SHP77 (cell line): ENCODE measurements at regions not wholly inside any gene's neighbourhood (a gene's known extent, or its start where the extent isn't known, plus 50 kb on each side); places are given as distances from the start of the nearest gene placed in this dataset.

Experiments used
- DNase-seq, 2 experiments: peaks; one replicate each; lab custom pipeline; 2025; lab: John Stamatoyannopoulos, UW

- DNase-seq = peak; percentile 40 to 60
Observed at GRCh38 chr22:45096256-45096907, 67.3 kb upstream of the NUP50 start.

DNA sequence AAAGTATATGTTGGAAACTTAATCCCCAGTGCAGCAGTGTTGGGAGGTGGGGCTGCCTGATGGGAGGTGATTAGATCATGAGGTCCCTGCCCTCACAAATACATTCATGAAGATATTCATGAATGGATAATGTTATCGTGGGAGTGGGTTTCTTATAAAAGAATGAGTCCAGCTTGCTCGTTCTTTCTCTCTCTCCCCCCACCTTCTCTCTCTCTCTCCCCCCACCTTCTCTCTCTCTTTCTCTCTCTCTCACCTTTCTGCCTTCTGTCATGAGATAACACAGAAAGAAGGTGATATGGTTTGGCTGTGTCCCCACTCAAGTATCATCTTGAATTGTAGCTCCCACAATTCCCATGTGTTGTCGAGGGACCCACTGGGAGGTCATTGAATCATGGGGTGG is 66.7 kb upstream of the NUP50 start:
- DNase-seq = no peak

- no peak for DNase-seq
Observed at GRCh38 chr22:45098056-45098455, 65.7 kb upstream of the NUP50 start.

- DNase-seq = no peak
Observed at GRCh38 chr22:45099961-45100360, 63.8 kb upstream of the NUP50 start.

- peak in 1 of 2 experiments; percentile 38 for DNase-seq
Observed at GRCh38 chr22:45101515-45102227, 62.1 kb upstream of the NUP50 start.

DNA sequence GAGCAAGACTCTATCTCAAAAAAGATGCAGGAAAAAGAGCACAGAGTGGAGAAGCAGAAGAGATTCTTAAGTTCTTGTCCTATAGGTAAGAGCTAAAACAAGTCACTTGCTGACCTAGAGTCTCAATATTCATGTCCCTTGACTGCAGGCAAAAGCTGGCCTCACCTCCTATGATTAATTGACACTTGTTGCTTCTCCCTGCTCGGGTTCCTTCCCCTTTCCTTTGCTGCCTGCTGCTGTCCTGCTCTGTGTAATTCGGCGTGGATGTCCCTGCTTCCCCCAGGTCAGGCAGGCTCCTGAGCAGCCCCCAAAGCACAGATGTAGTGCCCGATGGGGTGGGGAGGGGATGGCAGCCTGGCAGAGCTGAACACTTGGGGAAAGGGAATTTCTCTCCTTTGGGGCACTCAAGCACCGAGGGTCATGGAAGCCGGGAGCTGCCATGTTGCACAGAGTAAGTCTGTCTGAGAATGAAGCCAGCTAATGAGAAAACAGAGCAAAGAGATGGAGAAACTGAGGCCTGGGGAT is 60.8 kb upstream of the NUP50 start:
- no peak for DNase-seq

GRCh38 chr22:45103756-45104155 is 60.0 kb upstream of the NUP50 start:
- no peak for DNase-seq

- DNase-seq = no peak
Observed at GRCh38 chr22:45104313-45104712, 59.4 kb upstream of the NUP50 start.

DNA sequence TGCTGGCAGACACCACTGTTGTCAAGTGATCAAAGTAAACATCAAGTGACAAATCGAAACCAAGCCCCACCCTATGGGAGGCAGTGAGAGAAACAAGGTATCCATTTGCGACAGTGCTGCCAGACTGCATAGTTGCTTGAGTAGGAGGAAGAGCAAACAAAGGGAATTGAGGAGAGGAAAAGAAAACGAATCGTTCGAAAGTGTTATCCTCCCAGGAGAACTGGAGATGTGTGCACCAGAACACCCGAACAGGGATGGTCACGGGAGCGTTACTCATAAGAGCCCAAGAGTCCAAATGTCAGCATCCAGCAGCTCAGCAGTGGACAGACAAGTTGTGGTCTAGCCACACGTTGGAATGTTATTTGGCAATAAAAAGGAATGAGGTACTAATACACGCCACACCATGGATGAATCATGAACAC is 58.4 kb upstream of the NUP50 start:
- peak in 1 of 2 experiments; percentile 15 for DNase-seq

DNA sequence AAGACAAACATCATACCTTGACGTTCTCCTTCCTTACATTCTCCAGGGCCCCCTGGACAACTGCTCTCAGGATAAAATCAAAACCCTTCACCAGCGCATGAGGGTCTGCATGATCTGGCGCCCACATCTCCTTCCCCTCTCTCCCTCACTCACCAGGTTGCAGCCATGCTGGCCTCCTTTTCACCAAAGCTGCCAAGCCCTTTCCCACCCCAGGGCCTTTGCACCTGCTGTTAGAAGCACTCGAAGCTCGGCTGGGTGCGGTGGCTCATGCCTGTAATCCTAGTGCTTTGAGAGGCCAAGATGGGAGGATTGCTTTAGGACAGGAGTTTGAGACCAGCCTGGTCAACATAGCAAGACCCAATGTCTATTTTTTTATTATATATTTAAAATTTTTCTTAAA is 56.1 kb upstream of the NUP50 start:
- no peak for DNase-seq

DNA sequence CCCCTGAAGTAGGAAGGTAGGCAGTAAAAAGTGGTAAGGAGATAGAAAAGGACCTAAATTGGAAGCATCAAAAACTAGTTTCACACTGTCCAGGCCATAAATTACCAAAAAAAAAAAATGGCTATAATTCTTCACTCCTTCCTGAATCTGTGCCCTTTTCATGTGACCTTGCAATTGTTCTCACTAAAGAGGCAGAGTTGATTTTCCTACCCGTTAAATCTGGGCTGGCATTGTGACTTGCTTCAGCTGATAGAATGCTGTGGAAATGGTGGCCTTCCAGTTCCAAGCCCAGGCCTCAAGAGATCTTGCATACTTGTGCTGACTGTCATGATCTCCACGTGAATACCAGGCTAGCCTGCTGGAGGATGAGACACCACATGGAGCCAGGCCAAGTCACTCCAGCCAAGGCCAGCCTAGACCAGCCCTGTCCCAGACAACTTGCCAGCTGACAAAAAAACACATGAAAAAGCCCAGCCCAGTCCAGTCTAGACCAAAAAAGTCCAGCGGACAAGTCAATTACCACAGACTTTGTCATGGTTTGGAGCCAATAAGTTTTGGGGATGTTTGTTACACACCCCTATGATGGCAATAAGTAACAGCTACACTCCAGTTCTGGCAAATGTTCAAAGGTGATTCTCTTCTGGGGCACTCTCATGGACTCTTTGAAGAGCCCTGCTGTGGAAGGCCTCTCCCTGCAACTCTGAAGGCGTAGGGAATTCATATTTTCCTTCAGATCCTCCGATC is 51.4 kb upstream of the NUP50 start:
- no peak for DNase-seq
